PC-9 (cell line): ENCODE measurements at regions not wholly inside any gene's neighbourhood (a gene's known extent, or its start where the extent isn't known, plus 50 kb on each side); places are given as distances from the start of the nearest gene placed in this dataset.

Source experiments
- CTCF ChIP-seq: fragments of 200-600 bp; sonication (generic); conservative IDR thresholded peaks from 2 replicates; pipeline ENCODE4 v1.6.1; 2017; ENCODE audit warnings: mixed run types, antibody characterized with exemption, mild to moderate bottlenecking, moderate library complexity
- EZH2 ChIP-seq: fragments of 200-600 bp; sonication (generic); IDR thresholded peaks from 2 replicates; pipeline ENCODE4 v1.8.0; 2017; ENCODE audit warnings: antibody characterized with exemption, low read depth

- no peak for TF ChIP-seq CTCF
- no peak for TF ChIP-seq EZH2
Observed at GRCh38 chr3:115513416-115513800, 109.9 kb upstream of the GAP43 start.
